HCT116 (cell line): ENCODE measurements at regions not wholly inside any gene's neighbourhood (a gene's known extent, or its start where the extent isn't known, plus 50 kb on each side); places are given as distances from the start of the nearest gene placed in this dataset.

Experiments
- ATAC-seq: fragments of 200-7000 bp; cut with Tn5 transposase; 2 replicates; pipeline ENCODE4 v1.9.1; 2020; ENCODE audit warnings: mild to moderate bottlenecking, moderate library complexity
- BruUV-seq: library from RNA; stranded (reverse); fragments of 400-500 nt; replicated peaks from 2 replicates; lab custom pipeline; 2021; lab: Mats Ljungman, UMichigan
- CTCF ChIA-PET: fragments of 300-600 bp; sonication (Branson Sonifier 250); formaldehyde crosslinking; loops from one replicate; lab custom pipeline; 2021; ENCODE audit warnings: antibody characterized with exemption; lab: Charles Lee
- POLR2A ChIA-PET: fragments of 300-600, 350-600 bp; sonication (Branson Sonifier 250); formaldehyde crosslinking; loops from one replicate; lab custom pipeline; 2021; ENCODE audit warnings: antibody characterized with exemption; lab: Charles Lee
- RAD21 ChIA-PET, 2 experiments: fragments of 300-600 bp; sonication (Branson Sonifier 250); formaldehyde crosslinking; loops; one replicate each; lab custom pipeline; 2023; ENCODE audit warnings: low total read pairs in 2 of 2; ENCODE audit not compliant: uncharacterized antibody in 2 of 2, unreplicated experiment in 2 of 2, low non-redundant PET in 1 of 2; lab: Charles Lee
- DNase-seq: peaks from one replicate; pipeline ENCODE4 v3.0.0-alpha.2; 2010; ENCODE audit warnings: low read depth, low spot score
- H2AFZ ChIP-seq: fragments of 200-600 bp; shearing (Covaris generic), sonication (generic); 2 replicates; pipeline ENCODE4 v1.6.1; 2017; ENCODE audit warnings: low read depth, mixed run types, mixed read lengths, antibody characterized with exemption, low read length; ENCODE audit not compliant: poor library complexity, severe bottlenecking
- H3K27ac ChIP-seq: 2 replicates; pipeline ENCODE4 v1.5.1; 2012; ENCODE audit warnings: low read depth, low read length
- H3K27me3 ChIP-seq: fragments of 200-600 bp; sonication (generic); 2 replicates; pipeline ENCODE4 v1.6.1; 2016; ENCODE audit warnings: mixed run types, low read length, mixed read lengths; ENCODE audit not compliant: insufficient read depth
- H3K36me3 ChIP-seq, 2 experiments: fragments of 200-500 bp in 1 of 2; fragments of 200-600 bp in 1 of 2; sonication (Bioruptor generic) in 1 of 2; sonication (generic) in 1 of 2; 2 replicates each; pipeline versions ENCODE4 v1.5.1 to v1.6.1; 2014 to 2016; ENCODE audit warnings: low read length in 2 of 2, inconsistent platforms in 1 of 2, mixed read lengths in 1 of 2, mixed run types in 1 of 2; ENCODE audit not compliant: insufficient read depth in 2 of 2, control insufficient read depth in 1 of 2
- H3K4me1 ChIP-seq, 2 experiments: fragments of 200-600 bp in 1 of 2; sonication (generic) in 1 of 2; 2 replicates each; pipeline versions ENCODE4 v1.5.1 to v1.6.1; 2012 to 2017; ENCODE audit warnings: low read length in 2 of 2, inconsistent platforms in 1 of 2, mild to moderate bottlenecking in 1 of 2, mixed read lengths in 1 of 2, mixed run types in 1 of 2, moderate library complexity in 1 of 2; ENCODE audit not compliant: insufficient read depth in 2 of 2, control insufficient read depth in 1 of 2
- H3K4me2 ChIP-seq: fragments of 200-600 bp; sonication (generic); 2 replicates; pipeline ENCODE4 v1.6.1; 2017; ENCODE audit warnings: mixed run types, low read length, mixed read lengths
- H3K4me3 ChIP-seq, 2 experiments: fragments of 200-600 bp in 1 of 2; sonication (generic) in 1 of 2; replicated peaks in 1 of 2; 2 replicates each; pipeline ENCODE4 v1.5.1; 2011 to 2016; ENCODE audit warnings: low read length in 2 of 2, control low read depth in 1 of 2, low read depth in 1 of 2, mild to moderate bottlenecking in 1 of 2, mixed read lengths in 1 of 2, mixed run types in 1 of 2
- H3K79me2 ChIP-seq: fragments of 200-600 bp; sonication (generic); 2 replicates; pipeline ENCODE4 v1.6.1; 2017; ENCODE audit warnings: mild to moderate bottlenecking, mixed run types, low read length, moderate library complexity, mixed read lengths; ENCODE audit not compliant: insufficient read depth
- H3K9ac ChIP-seq: fragments of 200-600 bp; sonication (generic); 2 replicates; pipeline ENCODE4 v1.6.1; 2016; ENCODE audit warnings: low read length, mixed read lengths
- H3K9me2 ChIP-seq: fragments of 200-600 bp; sonication (generic), shearing (Covaris generic); 2 replicates; pipeline ENCODE4 v1.6.1; 2017; ENCODE audit warnings: mixed run types, mild to moderate bottlenecking, moderate library complexity; ENCODE audit not compliant: insufficient read depth
- H3K9me3 ChIP-seq, 2 experiments: fragments of 200-500 bp in 1 of 2; fragments of 200-600 bp in 1 of 2; sonication (Bioruptor generic) in 1 of 2; sonication (generic) in 1 of 2; 2 replicates each; pipeline ENCODE4 v1.6.1; 2014 to 2017; ENCODE audit warnings: low read length in 2 of 2, mixed read lengths in 2 of 2, inconsistent platforms in 1 of 2, low read depth in 1 of 2, mild to moderate bottlenecking in 1 of 2, mixed run types in 1 of 2, moderate library complexity in 1 of 2; ENCODE audit not compliant: control insufficient read depth in 1 of 2, insufficient read depth in 1 of 2
- H4K20me1 ChIP-seq: fragments of 200-600 bp; sonication (generic), shearing (Covaris generic); 2 replicates; pipeline ENCODE4 v1.6.1; 2017; ENCODE audit warnings: mixed run types, mild to moderate bottlenecking, moderate library complexity; ENCODE audit not compliant: insufficient read depth
- ATF3 ChIP-seq: IDR thresholded peaks from 2 replicates; pipeline ENCODE4 v1.6.1; 2012
- CEBPB ChIP-seq: IDR thresholded peaks from 2 replicates; pipeline ENCODE4 v1.6.1; 2012; ENCODE audit warnings: low read depth
- EGR1 ChIP-seq: IDR thresholded peaks from 2 replicates; pipeline ENCODE4 v1.6.1; 2012; ENCODE audit warnings: low read depth
- FOSL1 ChIP-seq: IDR thresholded peaks from 2 replicates; pipeline ENCODE4 v1.6.1; 2012; ENCODE audit warnings: low read depth
- JUND ChIP-seq: IDR thresholded peaks from 2 replicates; pipeline ENCODE4 v1.6.1; 2012
- MAX ChIP-seq: IDR thresholded peaks from 2 replicates; pipeline ENCODE4 v1.6.1; 2012
- POLR2A ChIP-seq: IDR thresholded peaks from 2 replicates; pipeline ENCODE4 v1.7.0; 2011; ENCODE audit warnings: borderline replicate concordance; ENCODE audit not compliant: insufficient read depth, insufficient read length; ENCODE audit errors: extremely low read depth
- POLR2AphosphoS5 ChIP-seq: IDR thresholded peaks from 2 replicates; pipeline ENCODE4 v1.6.1; 2011; ENCODE audit warnings: mild to moderate bottlenecking, low read depth, low read length, moderate library complexity
- RAD21 ChIP-seq: IDR thresholded peaks from 2 replicates; pipeline ENCODE4 v1.6.1; 2012; ENCODE audit warnings: low read depth, mild to moderate bottlenecking
- SIN3A ChIP-seq: IDR thresholded peaks from 2 replicates; pipeline ENCODE4 v1.6.1; 2012; ENCODE audit warnings: low read depth
- SRF ChIP-seq: IDR thresholded peaks from 2 replicates; pipeline ENCODE4 v1.6.1; 2012; ENCODE audit warnings: low read depth
- TCF7L2 ChIP-seq: IDR thresholded peaks from 2 replicates; pipeline ENCODE4 v1.7.0; 2011; ENCODE audit warnings: borderline replicate concordance, inconsistent platforms; ENCODE audit not compliant: insufficient read depth, insufficient read length; ENCODE audit errors: extremely low read depth
- YY1 ChIP-seq: IDR thresholded peaks from 2 replicates; pipeline ENCODE4 v1.6.1; 2011; ENCODE audit warnings: low read length, low read depth, moderate library complexity, mild to moderate bottlenecking; ENCODE audit not compliant: insufficient replicate concordance; ENCODE audit errors: extremely low read depth
- ZFX ChIP-seq: fragments of 450-650 bp; IDR thresholded peaks from 2 replicates; pipeline ENCODE4 v1.6.1; 2017
- ZNF274 ChIP-seq: fragments of 200-500 bp; sonication (Bioruptor generic); IDR thresholded peaks from 2 replicates; pipeline ENCODE4 v1.6.1; 2014; ENCODE audit warnings: mild to moderate bottlenecking, low read depth, low read length, inconsistent platforms
- intact Hi-C: fragments of 100-400 bp; cut with micrococcal nuclease; formaldehyde crosslinking; loops from 2 replicates; pipeline ENCODE4 v1.10.0; 2022
- TF ChIP-seq, protein P1 (sequence below), 3 experiments: fragments of 200-600 bp in 1 of 3; sonication (generic) in 1 of 3; IDR thresholded peaks in 2 of 3; conservative IDR thresholded peaks in 1 of 3; 2 replicates each; pipeline ENCODE4 v1.5.1; 2012 to 2017; ENCODE audit warnings: low read depth in 2 of 3, low read length in 2 of 3, antibody characterized with exemption in 1 of 3, borderline replicate concordance in 1 of 3, control low read depth in 1 of 3, mild to moderate bottlenecking in 1 of 3, mixed read lengths in 1 of 3, mixed run types in 1 of 3, moderate library complexity in 1 of 3; ENCODE audit not compliant: insufficient read depth in 1 of 3

DNA sequence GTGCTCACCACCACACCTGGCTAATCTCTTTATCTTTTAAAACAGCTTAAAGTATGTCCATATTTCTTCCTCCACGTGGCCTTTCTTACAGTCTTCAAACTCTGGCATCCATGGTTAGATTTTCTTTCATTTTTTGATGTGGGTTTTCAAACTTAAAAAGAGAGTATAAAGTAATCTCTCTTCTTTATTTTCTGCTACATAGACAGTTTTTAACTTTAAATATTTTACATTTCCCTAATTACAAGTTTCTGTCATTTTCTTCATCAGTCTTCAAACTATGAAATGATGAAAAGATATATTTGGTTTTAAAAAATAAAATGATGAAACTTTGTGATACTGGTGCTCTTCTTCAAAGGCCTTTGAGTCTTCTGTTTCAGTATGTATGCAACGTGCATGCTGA is 143.5 kb upstream of the ESRRG start:
- no peaks in the 10 kb centered on the region; a peak in 1 of 4 replicates for H3K9me3 ChIP-seq
- intact Hi-C loops: no loop called here
- no peak overlapping the region for H3K4me3 ChIP-seq
- CTCF ChIA-PET: no interaction called here
- no peaks in the 10 kb centered on the region for H3K4me1 ChIP-seq
- RAD21 ChIA-PET: no interaction called here
- DNase-seq: no peak
- H2AFZ ChIP-seq: no peak overlapping the region
- BruUV-seq: no TSS peak
- POLR2A ChIA-PET: no interaction called here
- H3K4me2 ChIP-seq: no peak overlapping the region
- H3K27me3 ChIP-seq: no peaks in the 10 kb centered on the region
- no peaks in the 10 kb centered on the region for H3K9me2 ChIP-seq
- no peak overlapping the region for H3K9ac ChIP-seq
- no peaks in the 10 kb centered on the region; the same call in 1 of the 2 replicates for H4K20me1 ChIP-seq
- no peak overlapping the region for H3K27ac ChIP-seq
- H3K36me3 ChIP-seq: no peaks in the 10 kb centered on the region
- no peaks in the 10 kb centered on the region for H3K79me2 ChIP-seq
- TF ChIP-seq TCF7L2 (no peak), JUND (no peak), POLR2A (no peak), EGR1 (no peak), SRF (no peak), MAX (no peak), ZFX (no peak), FOSL1 (no peak), CEBPB (no peak), SIN3A (no peak), RAD21 (no peak), YY1 (no peak), POLR2AphosphoS5 (no peak), ZNF274 (no peak), ATF3 (no peak)
- TF ChIP-seq, protein P1, sequence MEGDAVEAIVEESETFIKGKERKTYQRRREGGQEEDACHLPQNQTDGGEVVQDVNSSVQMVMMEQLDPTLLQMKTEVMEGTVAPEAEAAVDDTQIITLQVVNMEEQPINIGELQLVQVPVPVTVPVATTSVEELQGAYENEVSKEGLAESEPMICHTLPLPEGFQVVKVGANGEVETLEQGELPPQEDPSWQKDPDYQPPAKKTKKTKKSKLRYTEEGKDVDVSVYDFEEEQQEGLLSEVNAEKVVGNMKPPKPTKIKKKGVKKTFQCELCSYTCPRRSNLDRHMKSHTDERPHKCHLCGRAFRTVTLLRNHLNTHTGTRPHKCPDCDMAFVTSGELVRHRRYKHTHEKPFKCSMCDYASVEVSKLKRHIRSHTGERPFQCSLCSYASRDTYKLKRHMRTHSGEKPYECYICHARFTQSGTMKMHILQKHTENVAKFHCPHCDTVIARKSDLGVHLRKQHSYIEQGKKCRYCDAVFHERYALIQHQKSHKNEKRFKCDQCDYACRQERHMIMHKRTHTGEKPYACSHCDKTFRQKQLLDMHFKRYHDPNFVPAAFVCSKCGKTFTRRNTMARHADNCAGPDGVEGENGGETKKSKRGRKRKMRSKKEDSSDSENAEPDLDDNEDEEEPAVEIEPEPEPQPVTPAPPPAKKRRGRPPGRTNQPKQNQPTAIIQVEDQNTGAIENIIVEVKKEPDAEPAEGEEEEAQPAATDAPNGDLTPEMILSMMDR (IDR thresholded peaks at IDR 0.05 in 2 of 3, conservative IDR thresholded peaks at IDR 0.05 in 1 of 3; ENCODE audit: borderline replicate concordance in 1 of 3, insufficient read depth in 1 of 3, low read depth in 2 of 3, low read length in 2 of 3): no peak
- ATAC-seq: no peak
